ENCODE measurements at regions not wholly inside any gene's neighbourhood (a gene's known extent, or its start where the extent isn't known, plus 50 kb on each side); places are given as distances from the start of the nearest gene placed in this dataset.
A peak's percentile ranks its signal among the peaks of the same experiment; 100 is the strongest.

DNA sequence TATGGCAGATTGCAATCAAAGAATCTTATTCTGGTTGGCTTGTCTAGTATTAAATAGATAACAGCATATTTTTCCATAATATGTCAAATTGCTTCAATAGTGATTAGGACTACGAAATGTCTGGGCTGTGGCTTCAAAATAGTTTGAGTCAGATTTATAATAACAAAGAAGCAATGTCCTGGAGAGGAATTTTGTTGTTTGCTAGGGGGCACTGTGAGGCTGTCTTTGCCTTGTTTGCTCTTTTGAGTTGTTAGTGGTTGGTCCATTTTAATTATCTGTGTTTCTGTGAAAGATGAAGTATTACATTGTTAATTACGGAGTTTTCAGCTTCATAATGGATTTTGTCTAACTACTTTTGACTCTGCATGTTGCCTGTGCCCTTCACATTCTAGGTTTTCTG, 713.6 kb downstream of the TLE4 start:
- DNase-seq = no peak

DNA sequence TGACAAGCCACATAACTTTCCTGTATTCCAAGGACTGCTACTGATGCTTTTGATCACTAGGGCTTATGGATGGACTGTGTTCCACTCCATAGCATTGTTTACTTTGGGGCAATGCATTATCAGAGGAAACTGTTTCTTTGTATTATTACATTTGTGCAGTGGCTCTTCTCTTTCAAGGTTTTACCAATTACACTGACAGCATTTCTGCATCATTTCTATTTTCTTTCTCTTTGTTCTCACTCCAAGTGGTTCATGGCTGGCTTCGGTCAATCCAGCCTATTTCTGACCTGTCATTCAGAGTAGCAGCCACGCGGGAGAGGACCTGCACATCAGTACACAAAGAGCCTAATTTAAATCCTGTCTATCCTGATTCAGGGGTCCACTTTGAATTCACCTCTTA, 711.0 kb downstream of the TLE4 start:
- DNase-seq = no peak

DNA sequence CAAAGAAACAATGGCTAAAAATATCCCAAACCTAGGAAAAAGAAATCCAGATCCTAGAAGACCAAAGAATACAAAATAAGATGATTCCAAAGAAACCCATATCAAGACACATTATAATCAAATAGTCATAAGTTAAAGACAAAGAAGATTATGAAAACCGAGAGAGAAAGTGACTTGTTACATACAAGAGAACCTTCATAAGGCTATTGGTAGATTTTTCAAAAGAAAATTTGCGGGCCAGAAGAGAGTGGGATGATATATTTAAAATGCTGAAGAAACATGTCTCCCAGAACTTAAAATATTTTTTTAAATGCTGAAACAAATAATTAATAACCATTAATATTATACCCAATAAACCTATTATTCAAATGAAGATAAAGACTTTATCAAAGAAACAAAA, 687.3 kb downstream of the TLE4 start:
- DNase-seq = no peak

DNA sequence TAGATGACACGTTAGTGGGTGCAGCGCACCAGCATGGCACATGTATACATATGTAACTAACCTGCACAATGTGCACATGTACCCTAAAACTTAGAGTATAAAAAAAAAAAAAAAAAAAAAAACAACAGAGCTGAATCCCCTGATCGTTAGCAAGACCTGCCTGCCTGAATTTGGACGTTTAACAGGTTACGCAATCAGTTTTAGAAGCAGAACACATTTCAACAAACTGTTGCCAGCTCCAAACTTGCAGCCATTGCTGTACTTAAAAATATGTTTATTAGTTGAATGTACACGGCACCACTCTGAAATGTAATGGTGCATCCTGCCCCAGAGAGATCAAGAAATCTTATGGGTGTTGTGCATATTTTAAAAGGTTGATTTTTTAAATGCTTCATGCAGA, 680.0 kb downstream of the TLE4 start:
- DNase-seq = no peak

DNA sequence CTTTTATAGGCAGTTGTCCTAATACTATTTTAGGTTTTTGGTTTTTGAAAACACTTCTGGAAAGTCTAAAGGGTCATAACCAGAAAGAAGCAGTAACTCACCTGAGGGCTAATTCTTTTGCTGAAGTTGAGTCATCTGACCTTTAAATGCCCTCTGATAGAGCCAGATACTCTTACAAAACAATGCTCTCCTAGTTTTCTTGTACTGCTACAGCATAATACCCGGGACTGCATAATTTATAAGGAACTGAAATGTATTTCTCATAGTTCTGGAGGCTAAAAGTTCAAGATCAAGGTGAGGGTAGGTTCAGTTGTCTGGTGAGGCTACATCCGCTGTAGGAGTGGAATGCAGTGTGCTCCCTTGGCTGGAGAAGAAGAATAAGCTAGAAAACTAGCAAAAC, 670.3 kb downstream of the TLE4 start:
- DNase-seq = no peak

DNA sequence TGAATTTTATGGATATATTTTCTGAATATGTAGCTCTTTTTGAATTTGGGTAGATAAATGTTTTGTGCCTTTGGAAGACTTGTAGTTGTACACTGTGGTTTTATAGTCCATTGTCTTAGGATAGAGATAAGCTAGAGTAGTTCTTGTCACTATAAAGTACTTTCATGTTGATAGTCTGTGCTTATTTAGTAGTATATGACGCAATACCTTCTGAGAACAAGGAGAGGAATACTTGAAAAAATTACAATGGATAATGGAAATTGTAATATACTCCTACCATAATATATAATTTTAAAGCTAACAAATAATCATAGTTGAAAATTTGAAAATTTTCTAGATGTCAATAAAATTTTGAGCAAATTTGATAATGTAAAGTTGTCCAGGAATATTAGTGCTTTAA, 664.0 kb downstream of the TLE4 start:
- no peak for DNase-seq

DNA sequence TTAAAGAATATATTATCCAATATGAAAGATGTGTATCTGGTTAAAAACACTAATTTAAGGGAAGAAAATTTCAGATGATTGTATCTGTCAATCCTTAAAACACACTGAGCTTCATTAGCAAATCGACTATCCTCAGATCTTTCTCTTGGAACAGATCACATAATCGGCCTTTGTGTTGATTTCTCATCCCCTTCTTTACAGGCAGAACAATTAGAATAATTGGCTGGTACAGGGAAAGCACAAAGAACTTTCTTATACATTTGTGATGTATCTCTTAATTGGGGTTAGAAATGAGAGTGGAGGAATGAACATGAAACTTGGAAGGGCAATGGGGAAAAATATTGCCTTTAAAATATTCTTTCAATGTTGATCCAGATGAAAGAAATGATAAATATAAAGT, 662.1 kb downstream of the TLE4 start:
- no peak for DNase-seq

DNA sequence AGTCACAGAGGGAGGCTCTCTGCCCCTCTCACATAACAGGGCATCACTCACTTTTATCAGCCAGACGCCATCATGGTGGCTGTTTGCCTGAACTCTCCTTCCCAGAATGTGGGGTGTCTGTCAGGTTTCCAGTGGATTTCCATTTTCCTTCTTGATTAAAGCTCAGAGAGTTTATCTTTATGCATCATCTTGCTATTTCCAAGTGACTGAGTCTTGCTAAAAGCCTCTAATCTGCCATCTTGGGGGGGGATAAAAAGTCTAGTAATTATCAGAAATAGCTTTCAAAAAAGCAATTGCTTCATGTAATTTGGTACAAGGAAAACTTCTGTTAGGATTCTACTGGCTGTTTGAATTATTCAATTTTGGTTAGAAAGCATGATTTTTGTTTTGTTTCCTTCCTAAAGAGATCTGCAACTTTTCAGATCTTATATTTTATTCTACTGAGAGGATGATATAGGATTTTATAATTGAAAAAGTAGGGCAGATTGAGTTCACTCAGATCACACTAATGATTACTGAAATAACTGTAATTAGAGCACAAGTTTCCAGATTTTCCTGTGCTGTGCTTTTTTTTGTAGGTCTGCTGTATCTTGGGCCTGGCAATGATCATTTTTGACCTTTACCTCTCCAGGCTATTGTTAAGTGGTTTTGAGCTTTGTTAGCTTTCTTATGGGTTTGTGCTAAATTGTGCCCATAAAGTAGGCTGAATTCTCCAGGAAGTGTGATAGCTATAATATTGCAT, 661.5 kb downstream of the TLE4 start:
- DNase-seq = no peak

DNA sequence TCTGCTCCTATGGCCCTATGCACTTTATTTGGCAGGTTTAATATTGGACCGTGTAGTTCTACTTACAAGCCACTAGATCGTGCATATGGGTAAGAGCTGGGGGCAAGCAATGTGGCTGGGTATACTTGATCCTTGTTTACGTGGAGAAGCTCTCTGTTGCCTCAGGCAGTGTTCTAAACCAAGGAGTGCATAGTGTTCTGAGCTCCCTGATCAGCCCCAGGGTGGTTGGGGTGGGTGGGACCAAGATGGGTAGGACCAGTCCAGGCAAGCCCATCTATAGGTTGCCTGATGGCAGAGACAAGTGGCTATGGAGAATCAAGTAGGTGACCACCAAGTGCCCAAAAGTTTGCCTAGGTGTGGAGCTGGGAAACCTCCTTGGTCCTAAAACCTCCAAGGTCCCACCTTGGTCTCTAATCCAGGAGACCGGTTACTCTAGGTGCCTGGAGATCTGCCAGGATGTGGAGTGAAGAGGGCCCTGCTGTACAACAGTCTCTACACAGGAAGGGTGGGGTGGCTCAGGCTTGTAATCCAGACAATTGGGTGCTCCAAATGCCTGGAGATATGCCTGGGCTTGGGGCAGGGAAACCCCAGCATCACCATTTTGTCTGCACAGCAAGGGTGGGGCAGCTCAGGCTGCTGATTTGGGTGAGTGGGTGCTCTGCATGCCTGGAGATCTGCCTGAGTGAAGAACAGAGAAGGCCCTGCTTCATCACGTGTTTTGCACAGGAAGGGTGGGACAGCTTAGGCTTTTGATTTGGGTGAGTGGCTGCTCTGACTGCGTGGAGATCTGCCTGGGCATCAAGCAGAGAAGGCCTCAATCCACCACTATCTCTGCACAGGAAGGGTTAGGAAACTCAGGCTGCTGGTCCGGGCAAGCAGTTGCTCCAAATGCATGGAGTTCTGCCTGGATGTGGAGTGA, 659.8 kb downstream of the TLE4 start:
- DNase-seq = no peak

DNA sequence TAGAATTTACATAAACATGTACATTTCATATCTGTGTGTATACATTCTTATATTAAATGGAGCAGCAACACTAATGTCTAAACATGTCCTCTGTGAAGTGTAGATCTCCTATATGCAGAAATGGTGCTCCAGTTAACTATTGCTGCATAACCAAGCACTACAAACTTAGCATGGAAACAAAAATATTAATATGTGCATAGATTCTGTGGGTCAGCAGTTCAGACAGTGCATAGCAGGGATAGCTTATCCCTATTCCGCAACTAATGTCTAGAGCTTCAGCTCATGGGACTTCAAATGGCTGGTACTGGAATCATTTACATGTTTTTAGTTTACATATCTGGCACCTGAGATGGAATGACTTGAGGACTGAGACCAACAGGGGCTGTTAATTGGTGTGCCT, 652.1 kb downstream of the TLE4 start:
- no peak for DNase-seq

DNA sequence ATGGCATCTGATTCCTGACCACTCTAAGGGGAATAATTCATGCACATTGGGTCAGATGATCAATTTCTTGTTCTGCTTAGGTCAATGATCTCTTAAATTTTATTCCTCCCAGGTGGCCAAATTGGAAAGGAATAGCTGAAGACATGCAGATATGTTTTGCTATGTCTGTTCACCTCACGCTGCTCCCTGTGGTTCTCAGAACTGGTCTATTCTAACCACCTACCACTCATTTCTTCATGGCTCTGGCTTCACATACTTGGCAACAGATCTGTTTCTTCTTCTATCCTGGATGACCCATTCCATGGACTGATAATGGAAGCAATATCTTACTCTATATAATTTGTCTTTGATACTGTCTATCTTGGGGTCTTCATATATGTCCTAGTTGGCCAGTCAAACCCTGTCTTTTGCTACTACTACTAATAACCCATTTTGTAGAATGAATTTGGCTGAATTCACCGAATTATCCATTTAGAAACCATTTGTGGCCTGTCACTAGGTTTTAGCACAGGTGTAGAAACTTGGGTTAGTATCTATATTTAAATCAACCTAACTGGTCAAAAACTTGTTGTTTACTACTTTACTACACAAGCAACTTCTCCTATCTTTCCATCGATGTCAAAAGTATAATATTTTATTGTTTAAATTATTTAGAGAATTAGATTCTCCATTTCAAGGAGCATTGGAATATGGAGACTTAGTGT, 650.9 kb downstream of the TLE4 start:
- no peak for DNase-seq

DNA sequence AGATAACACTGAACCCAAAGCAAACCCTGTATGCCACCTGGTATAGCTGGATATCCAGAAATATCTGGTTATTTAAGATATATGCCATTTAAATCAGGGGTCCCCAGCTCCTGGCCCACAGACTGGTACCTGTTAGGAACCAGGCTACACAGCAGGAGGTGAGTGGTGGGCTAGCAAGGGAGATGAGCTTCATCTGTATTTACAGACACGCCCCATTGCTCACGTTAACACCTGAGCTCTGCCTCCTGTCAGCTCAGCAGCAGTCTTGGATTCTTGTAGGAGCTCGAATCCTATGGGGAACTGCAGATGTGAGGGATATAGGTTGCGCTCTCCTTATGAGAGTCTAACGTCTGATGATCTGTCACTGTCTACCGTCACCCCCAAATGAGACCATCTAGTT, 646.6 kb downstream of the TLE4 start:
- no peak for DNase-seq

DNA sequence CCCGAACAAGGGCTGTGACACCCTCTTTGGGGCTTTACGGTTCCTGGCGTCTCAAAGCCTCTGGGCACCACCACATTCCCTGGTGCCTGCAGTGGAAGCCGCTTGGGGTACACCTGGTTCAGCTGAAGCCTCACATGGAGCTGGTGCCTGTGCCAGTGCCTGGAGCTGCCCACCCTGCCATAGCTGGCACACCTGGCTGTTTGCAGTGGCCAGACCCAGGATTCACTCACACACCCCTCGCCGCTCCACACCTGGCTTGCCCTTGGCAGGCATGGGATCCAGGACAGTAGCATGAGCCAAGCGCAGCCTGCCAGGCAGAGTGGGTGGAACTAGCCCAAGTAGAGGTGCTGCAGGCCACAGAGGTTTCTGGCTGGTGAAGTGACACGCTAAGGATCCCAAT, 641.8 kb downstream of the TLE4 start:
- no peak for DNase-seq

DNA sequence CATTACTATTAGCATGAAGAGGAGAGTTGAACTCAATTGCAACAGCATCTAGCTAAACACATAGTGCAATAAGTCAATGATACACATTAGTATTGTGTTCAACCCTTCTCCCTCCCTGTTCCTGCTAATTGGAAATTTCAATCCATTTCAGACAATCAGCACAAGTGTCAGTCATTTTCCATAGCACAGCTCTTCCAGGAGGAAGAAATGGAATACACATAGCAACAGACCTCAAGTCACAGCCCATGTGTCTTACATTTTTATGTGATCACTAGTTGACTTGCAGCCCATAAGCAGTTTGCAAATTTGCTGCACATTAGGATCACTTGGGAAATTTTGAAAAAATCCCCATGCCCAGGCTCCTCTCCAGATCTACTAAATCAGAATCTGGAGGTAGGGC, 636.9 kb downstream of the TLE4 start:
- DNase-seq = no peak

DNA sequence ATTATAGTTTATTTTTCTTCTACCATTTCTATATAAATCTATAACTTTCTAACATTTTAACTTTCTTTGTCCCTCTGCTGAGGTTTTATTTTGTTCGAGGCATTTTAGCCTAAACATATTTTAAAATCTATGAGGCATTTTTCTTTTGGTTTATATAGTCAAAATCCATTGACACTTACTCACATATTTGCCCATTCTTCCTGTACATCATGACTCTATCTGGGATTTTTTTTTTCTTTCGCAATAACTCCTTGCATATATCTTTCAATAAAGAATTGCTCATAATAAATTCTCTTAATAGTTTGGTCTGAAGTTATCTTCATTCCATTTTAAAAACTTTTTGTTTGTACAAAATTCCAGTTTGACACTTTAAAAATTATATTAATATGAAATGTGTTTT, 632.3 kb downstream of the TLE4 start:
- DNase-seq = no peak

DNA sequence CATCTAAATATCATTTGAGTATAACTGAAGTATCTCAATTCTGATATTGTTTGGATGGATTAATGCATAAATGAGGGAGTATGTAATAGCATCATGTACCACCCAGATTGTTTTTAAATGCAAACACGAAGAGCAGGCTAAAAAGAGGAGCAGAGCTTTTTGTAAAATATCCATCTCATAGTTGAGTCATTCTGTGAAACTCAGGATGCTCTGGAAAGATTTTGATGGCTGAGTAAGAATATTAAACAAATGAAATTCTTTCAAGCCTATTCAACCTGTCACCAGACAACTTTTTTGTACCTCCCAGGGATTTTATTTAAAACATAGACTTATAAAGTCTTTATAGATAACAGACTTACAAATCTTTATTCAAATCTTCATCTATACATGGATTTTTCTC, 625.9 kb downstream of the TLE4 start:
- no peak for DNase-seq

DNA sequence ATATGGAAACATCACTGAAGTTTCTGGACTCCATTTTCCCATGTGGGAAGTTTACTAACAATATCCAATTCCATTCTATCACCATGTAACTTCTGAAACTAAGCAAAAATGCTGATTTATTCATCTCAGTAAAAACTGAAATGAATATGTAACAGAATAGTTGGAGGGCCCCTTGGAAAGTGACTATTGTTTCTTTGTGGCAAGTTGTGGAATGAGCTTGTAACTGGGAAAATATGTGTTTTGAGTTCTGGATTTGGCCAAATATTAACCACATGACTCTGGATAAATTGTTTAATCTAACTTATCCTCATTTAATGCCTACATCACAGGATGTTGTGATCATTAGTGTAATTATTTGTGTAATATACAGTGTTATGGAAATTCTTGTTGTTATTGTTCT, 619.3 kb downstream of the TLE4 start:
- no peak for DNase-seq

DNA sequence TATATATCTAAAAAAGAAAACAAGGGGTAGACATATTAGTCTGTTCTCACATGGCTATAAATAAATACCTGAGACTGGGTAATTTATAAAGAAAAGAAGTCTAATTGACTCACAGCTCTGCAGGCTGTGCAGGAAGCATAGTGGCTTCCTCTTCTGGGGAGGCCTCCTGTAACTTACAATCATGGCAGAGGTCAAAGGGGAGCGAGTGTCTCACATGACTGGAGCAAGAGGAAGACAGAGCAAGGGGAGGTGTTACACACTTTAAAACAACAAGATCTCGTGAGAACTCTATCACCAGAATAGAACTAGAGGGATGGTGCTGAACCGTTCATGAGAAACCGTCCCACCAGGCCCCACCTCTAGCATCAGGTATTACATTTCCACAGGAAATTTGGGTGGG, 616.8 kb downstream of the TLE4 start:
- no peak for DNase-seq

DNA sequence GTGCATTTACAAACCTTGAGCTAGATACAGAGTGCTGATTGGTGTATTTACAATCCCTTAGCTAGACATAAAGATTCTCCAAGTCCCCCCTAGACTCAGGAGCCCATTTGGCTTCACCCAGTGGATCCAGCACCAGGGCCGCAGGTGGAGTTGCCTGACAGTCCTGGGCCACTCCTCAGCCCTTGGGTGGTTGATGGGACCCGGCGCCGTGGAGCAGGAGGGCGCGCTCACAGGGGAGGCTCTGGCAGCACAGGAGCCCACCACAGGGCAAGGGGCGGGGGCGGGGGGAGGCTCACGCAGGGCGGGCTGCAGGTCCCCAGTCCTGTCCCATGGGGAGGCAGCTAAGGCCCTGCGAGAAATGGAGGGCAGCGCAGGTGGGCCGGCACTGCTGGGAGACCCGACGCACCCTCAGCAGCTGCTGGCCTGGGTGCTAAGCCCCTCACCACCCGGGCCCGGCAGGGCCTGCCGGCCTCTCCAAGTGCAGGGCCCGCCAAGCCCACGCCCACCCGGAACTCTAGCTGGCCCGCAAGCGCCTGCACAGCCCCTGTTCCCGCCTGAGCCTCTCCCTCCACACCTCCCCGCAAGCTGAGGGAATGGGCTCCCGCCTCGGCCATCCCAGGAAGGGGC, 613.5 kb downstream of the TLE4 start:
- no peak for DNase-seq

DNA sequence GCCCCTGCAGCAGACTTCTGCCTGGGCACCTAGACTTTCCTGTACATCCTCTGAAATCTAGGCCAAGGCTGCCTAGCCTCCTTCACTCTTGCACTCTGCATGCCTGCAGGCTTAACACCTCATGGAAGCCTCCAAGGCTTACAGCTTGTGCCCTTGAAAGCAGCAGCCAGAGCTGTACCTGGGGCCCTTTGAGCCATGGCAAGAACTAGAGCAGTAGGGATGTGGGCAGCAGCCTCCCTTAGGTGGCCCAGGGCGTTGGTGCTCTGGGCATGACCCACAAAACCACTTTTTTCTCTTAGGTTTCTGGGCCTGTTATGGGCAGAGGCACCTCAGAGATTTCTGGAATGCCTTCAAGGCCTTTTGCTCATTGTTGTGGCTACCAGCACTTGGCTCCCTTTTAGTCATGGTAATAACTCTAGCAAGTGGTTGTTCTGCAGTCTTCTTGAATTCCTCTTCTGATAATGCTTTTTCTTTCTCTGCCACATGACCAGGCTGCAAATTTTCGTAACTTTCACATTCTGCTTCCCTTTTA, 606.2 kb downstream of the TLE4 start:
- no peak for DNase-seq

DNA sequence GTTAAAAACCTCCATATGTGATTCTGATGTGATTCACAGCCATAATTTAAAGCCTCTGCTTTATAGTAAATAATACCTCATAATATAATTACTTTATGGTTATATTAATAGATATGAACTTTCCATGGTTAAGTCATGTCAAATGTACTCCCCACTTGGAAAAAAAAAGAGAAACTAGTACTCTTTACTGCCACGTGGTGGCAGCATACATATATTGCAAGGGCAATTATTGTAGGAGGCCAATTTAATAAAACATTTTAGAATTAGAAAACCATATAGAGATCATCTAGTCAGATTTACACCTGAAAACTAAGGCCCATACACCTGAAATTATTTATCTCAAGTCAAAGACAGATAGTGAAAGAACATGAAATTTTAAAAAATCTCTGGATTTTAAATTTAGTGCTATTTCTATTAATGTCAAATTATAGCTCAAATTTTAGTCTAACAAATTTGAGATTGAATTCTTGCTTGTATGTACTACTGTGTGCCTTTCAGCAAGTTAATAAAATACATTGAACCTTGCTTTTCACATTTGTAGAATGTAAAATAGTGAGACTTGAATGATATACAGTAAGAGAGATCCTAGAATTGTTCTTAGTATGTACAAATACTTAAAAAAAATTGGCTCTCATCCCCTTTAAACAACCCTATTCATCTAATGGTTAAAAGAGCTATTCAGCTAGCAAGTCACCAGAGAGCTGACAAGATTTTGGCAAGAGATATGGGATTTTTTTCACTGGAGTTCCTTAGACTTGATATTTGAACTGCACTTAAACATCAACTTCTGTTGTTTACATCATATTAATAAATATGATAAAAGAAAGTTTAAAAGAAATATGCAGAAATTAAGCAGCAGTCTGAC, 603.8 kb downstream of the TLE4 start:
- DNase-seq = peak; percentile 27

DNA sequence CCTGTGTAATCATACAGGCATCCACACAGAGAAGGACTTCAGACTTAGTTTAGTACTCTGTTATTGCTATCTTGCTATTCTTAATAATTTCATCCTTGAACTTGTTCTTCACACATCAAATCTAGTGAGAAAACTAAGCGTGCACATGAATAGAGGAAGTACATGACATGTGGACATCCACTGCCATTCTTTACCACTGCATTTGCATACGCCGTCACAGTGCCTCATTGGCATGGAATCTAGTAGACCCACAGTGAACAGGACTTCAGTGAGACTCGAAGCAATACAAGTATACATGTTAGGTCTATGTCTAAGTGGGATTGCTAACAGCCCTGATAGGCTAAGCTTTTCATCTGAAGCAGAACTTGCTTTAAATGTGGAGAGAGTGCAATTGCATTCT, 592.1 kb downstream of the TLE4 start:
- DNase-seq = no peak
